SK-N-SH (cell line): ENCODE measurements at regions not wholly inside any gene's neighbourhood (a gene's known extent, or its start where the extent isn't known, plus 50 kb on each side); places are given as distances from the start of the nearest gene placed in this dataset.

Experiments used
- CTCF ChIA-PET: fragments of 300-600, 350-600 bp; formaldehyde crosslinking; extraction: SDS; loops from one replicate; lab custom pipeline; 2021; lab: Yijun Ruan, JAX
- POLR2A ChIA-PET: fragments of 350-600 bp; sonication (Branson Sonifier 250); formaldehyde crosslinking; extraction: SDS; loops from one replicate; lab custom pipeline; 2020; ENCODE audit warnings: antibody characterized with exemption, inconsistent platforms; lab: Yijun Ruan, JAX
- DNase-seq: peaks from one replicate; pipeline ENCODE4 v3.0.0; 2012
- H2AFZ ChIP-seq: fragments of 200-600 bp; sonication (generic); 2 replicates; pipeline ENCODE4 v1.8.1; 2016; ENCODE audit warnings: antibody characterized with exemption, mild to moderate bottlenecking, low read depth
- H3F3A ChIP-seq: fragments of 200-600 bp; sonication (generic); replicated peaks from 2 replicates; pipeline ENCODE3; 2016; ENCODE audit warnings: antibody characterized with exemption, mild to moderate bottlenecking; ENCODE audit not compliant: insufficient read depth
- H3K27ac ChIP-seq, 2 experiments: fragments of 200-500 bp in 1 of 2; fragments of 200-600 bp in 1 of 2; sonication (Bioruptor generic) in 1 of 2; sonication (generic), shearing (Covaris generic) in 1 of 2; 2 replicates each; pipeline versions ENCODE4 v1.5.1 to v1.6.1; 2014 to 2016; ENCODE audit warnings: low read depth in 2 of 2, inconsistent platforms in 1 of 2, low read length in 1 of 2, mild to moderate bottlenecking in 1 of 2, mixed read lengths in 1 of 2
- H3K27me3 ChIP-seq: fragments of 200-600 bp; sonication (generic), shearing (Covaris generic); 2 replicates; pipeline ENCODE4 v1.6.1; 2016; ENCODE audit warnings: mixed run types; ENCODE audit not compliant: insufficient read depth
- H3K36me3 ChIP-seq, 2 experiments: fragments of 200-500 bp in 1 of 2; fragments of 200-600 bp in 1 of 2; sonication (Bioruptor generic) in 1 of 2; sonication (generic) in 1 of 2; replicated peaks in 1 of 2; 2 replicates each; pipeline versions ENCODE3 to v1.5.1; 2014 to 2016; ENCODE audit warnings: low read length in 1 of 2, mild to moderate bottlenecking in 1 of 2; ENCODE audit not compliant: insufficient read depth in 2 of 2, control insufficient read depth in 1 of 2
- H3K4me1 ChIP-seq, 2 experiments: fragments of 200-500 bp in 1 of 2; fragments of 200-600 bp in 1 of 2; sonication (Bioruptor generic) in 1 of 2; sonication (generic), shearing (Covaris generic) in 1 of 2; 2 replicates each; pipeline versions ENCODE4 v1.5.1 to v1.6.1; 2014 to 2016; ENCODE audit warnings: low read depth in 1 of 2, low read length in 1 of 2, mixed run types in 1 of 2; ENCODE audit not compliant: insufficient read depth in 2 of 2, control insufficient read depth in 1 of 2
- H3K4me2 ChIP-seq: fragments of 200-600 bp; sonication (generic), shearing (Covaris generic); 2 replicates; pipeline ENCODE4 v1.6.1; 2017; ENCODE audit warnings: mixed run types
- H3K4me3 ChIP-seq, 2 experiments: fragments of 200-500 bp in 1 of 2; fragments of 200-600 bp in 1 of 2; sonication (Bioruptor generic) in 1 of 2; sonication (generic), shearing (Covaris generic) in 1 of 2; 2 replicates each; pipeline versions ENCODE4 v1.5.1 to v1.8.1; 2014 to 2016; ENCODE audit warnings: low read depth in 2 of 2, inconsistent platforms in 1 of 2, low read length in 1 of 2, mild to moderate bottlenecking in 1 of 2, mixed read lengths in 1 of 2, moderate library complexity in 1 of 2
- H3K79me2 ChIP-seq: fragments of 200-600 bp; sonication (generic); 2 replicates; pipeline ENCODE4 v1.8.1; 2017; ENCODE audit warnings: mild to moderate bottlenecking; ENCODE audit not compliant: insufficient read depth
- H3K9ac ChIP-seq: fragments of 200-600 bp; sonication (generic); 2 replicates; pipeline ENCODE4 v1.6.1; 2017; ENCODE audit warnings: mixed run types
- H3K9me2 ChIP-seq: fragments of 200-600 bp; sonication (generic); 2 replicates; pipeline ENCODE4 v1.6.1; 2017; ENCODE audit warnings: mixed run types
- H3K9me3 ChIP-seq: fragments of 200-600 bp; sonication (generic); 2 replicates; pipeline ENCODE4 v1.6.1; 2017; ENCODE audit warnings: mixed run types, mild to moderate bottlenecking, moderate library complexity
- H4K20me1 ChIP-seq: fragments of 200-600 bp; sonication (generic); 2 replicates; pipeline ENCODE4 v1.6.1; 2017; ENCODE audit warnings: mild to moderate bottlenecking, mixed run types; ENCODE audit not compliant: insufficient read depth
- CHD2 ChIP-seq: fragments of 150-350 bp; IDR thresholded peaks from 2 replicates; pipeline ENCODE4 v1.6.1; 2018; ENCODE audit warnings: low read length; ENCODE audit not compliant: partially characterized antibody
- CTCF ChIP-seq: fragments of 200-600 bp; sonication (generic); IDR thresholded peaks from 2 replicates; pipeline ENCODE4 v1.6.1; 2017; ENCODE audit warnings: antibody characterized with exemption, mild to moderate bottlenecking, moderate library complexity
- FOSL2 ChIP-seq: IDR thresholded peaks from 2 replicates; pipeline ENCODE4 v1.4.0; 2012; ENCODE audit warnings: low read depth, mild to moderate bottlenecking, moderate library complexity, borderline replicate concordance
- FOXJ3 ChIP-seq: sonication (generic); formaldehyde crosslinking; IDR thresholded peaks from 2 replicates; pipeline ENCODE4 v1.5.1; 2020; ENCODE audit warnings: mild to moderate bottlenecking, missing genetic modification reagents
- GABPA ChIP-seq: IDR thresholded peaks from 2 replicates; pipeline ENCODE4 v1.4.0; 2012; ENCODE audit warnings: low read depth, mild to moderate bottlenecking
- GATA2 ChIP-seq: sonication (generic); formaldehyde crosslinking; IDR thresholded peaks from 2 replicates; pipeline ENCODE4 v1.5.0; 2020; ENCODE audit warnings: mild to moderate bottlenecking, missing genetic modification reagents
- IRF3 ChIP-seq: fragments of 150-350 bp; IDR thresholded peaks from 2 replicates; pipeline ENCODE4 v1.6.1; 2016; ENCODE audit warnings: mild to moderate bottlenecking, low read depth, low read length
- JUND ChIP-seq: IDR thresholded peaks from 2 replicates; pipeline ENCODE4 v1.4.0; 2012
- MXI1 ChIP-seq: IDR thresholded peaks from 2 replicates; pipeline ENCODE4 v1.6.1; 2012; ENCODE audit warnings: mild to moderate bottlenecking, low read depth, low read length, improper control_type of control experiment
- NFIC ChIP-seq: IDR thresholded peaks from 2 replicates; pipeline ENCODE4 v1.4.0; 2012; ENCODE audit warnings: borderline replicate concordance
- NRF1 ChIP-seq: IDR thresholded peaks from 2 replicates; pipeline ENCODE4 v1.6.1; 2012; ENCODE audit warnings: low read depth, mild to moderate bottlenecking, low read length
- PBX3 ChIP-seq: IDR thresholded peaks from 2 replicates; pipeline ENCODE4; 2012
- RAD21 ChIP-seq: IDR thresholded peaks from 2 replicates; pipeline ENCODE4 v1.6.1; 2012; ENCODE audit warnings: mild to moderate bottlenecking, low read length
- RXRA ChIP-seq: IDR thresholded peaks from 2 replicates; pipeline ENCODE4 v1.4.0; 2012; ENCODE audit warnings: low read depth, mild to moderate bottlenecking, borderline replicate concordance
- SIN3A ChIP-seq: IDR thresholded peaks from 2 replicates; pipeline ENCODE4 v1.6.1; 2012; ENCODE audit warnings: low read depth, mild to moderate bottlenecking, low read length, moderate library complexity, borderline replicate concordance
- TAF1 ChIP-seq: IDR thresholded peaks from 2 replicates; pipeline ENCODE4 v1.6.1; 2012; ENCODE audit warnings: low read depth, mild to moderate bottlenecking, low read length, moderate library complexity, borderline replicate concordance
- TCF12 ChIP-seq: IDR thresholded peaks from 2 replicates; pipeline ENCODE4 v1.4.0; 2012
- TEAD4 ChIP-seq: IDR thresholded peaks from 2 replicates; pipeline ENCODE4 v1.4.0; 2012; ENCODE audit warnings: mild to moderate bottlenecking, borderline replicate concordance; ENCODE audit not compliant: insufficient read depth
- USF1 ChIP-seq: IDR thresholded peaks from 2 replicates; pipeline ENCODE4 v1.4.0; 2012; ENCODE audit warnings: low read depth, borderline replicate concordance
- USF2 ChIP-seq: fragments of 150-350 bp; IDR thresholded peaks from 2 replicates; pipeline ENCODE4 v1.6.1; 2017; ENCODE audit warnings: antibody characterized with exemption, low read length, low read depth, borderline replicate concordance
- ZBTB33 ChIP-seq: IDR thresholded peaks from 2 replicates; pipeline ENCODE4 v1.4.0; 2012; ENCODE audit warnings: low read depth, borderline replicate concordance
- WGBS: methylation state at CpG from one replicate; pipeline ENCODE4 v1.1.6; 2017; ENCODE audit warnings: low lambda C conversion rate; 5-methylcytosine and 5-hydroxymethylcytosine counted together

- no peaks in the 10 kb centered on the region for H4K20me1 ChIP-seq
- H3K4me2 ChIP-seq = peak overlapping the region; percentile 22
- H3K36me3 ChIP-seq = no peaks in the 10 kb centered on the region
- H3K4me3 ChIP-seq = no peak overlapping the region
- no peak for DNase-seq
- ChIA-PET CTCF (no interaction called here), POLR2A (no interaction called here)
- no peaks in the 10 kb centered on the region for H3K9me3 ChIP-seq
- no peaks in the 10 kb centered on the region for H3K27me3 ChIP-seq
- H3F3A ChIP-seq = no peaks in the 10 kb centered on the region
- no peaks in the 10 kb centered on the region for H3K79me2 ChIP-seq
- H3K4me1 ChIP-seq = peaks cover 5 to 9% of the 10 kb centered on the region in 2 experiments; a peak in 2 of 4 replicates
- H2AFZ ChIP-seq = no peak overlapping the region
- 8% methylated on average over 1 of the region's 1 CpG for WGBS
- no peak overlapping the region for H3K27ac ChIP-seq
- H3K9me2 ChIP-seq = no peaks in the 10 kb centered on the region
- TF ChIP-seq MXI1 = no peak
- TF ChIP-seq FOSL2 = no peak
- no peak for TF ChIP-seq IRF3
- TF ChIP-seq PBX3 = no peak
- TF ChIP-seq SIN3A = no peak
- TF ChIP-seq TCF12 = peak; percentile 33
- peak; percentile 26; the same call in 1 of the 2 replicates for TF ChIP-seq NFIC
- TF ChIP-seq CHD2 = no peak
- TF ChIP-seq GATA2 (CRISPR knock-in tag) = no peak
- no peak for TF ChIP-seq FOXJ3 (CRISPR knock-in tag)
- TF ChIP-seq GABPA = no peak
- no peak for TF ChIP-seq RXRA
- TF ChIP-seq USF1 = no peak
- TF ChIP-seq JUND = no peak; the same call in 1 of the 2 replicates
- TF ChIP-seq, all 33 proteins: peak for 2
- H3K9ac ChIP-seq = no peak overlapping the region
These were observed 148.0 kb upstream of the TNRC6C start for GRCh38 chr17:77810536-77810935.

GRCh38 chr17:77811521-77811920, 147.0 kb upstream of the TNRC6C start:
- Histone ChIP-seq H3K9me3 (no peaks in the 10 kb centered on the region), H3K79me2 (no peaks in the 10 kb centered on the region), H3K4me3 (no peak overlapping the region), H3K4me1 (peaks cover 5 to 12% of the 10 kb centered on the region in 2 experiments; a peak in 2 of 4 replicates), H3K27ac (no peak overlapping the region), H3K27me3 (no peaks in the 10 kb centered on the region), H3K9ac (no peak overlapping the region), H3K36me3 (no peaks in the 10 kb centered on the region), H3K4me2 (no peak overlapping the region), H3K9me2 (no peaks in the 10 kb centered on the region), H4K20me1 (no peaks in the 10 kb centered on the region), H3F3A (no peaks in the 10 kb centered on the region), H2AFZ (no peak overlapping the region)
- DNase-seq = no peak
- CTCF ChIA-PET = interaction anchor here (1.2 to 4.7 kb wide), 3 partner anchors 9 to 268 kb away, joined by 3 to 45 read pairs (median 4); no protein-coding TSS in a partner anchor
- POLR2A ChIA-PET = no interaction called here
- 48% methylated on average over 6 of the region's 6 CpGs for WGBS
- TF ChIP-seq RAD21 (no peak), USF1 (no peak), CTCF (no peak), NRF1 (no peak), MXI1 (no peak), USF2 (no peak), TEAD4 (no peak), TAF1 (no peak), ZBTB33 (no peak)
